Fibroblast of the conjunctiva (primary cell): ENCODE measurements at regions not wholly inside any gene's neighbourhood (a gene's known extent, or its start where the extent isn't known, plus 50 kb on each side); places are given as distances from the start of the nearest gene placed in this dataset.

Experiments used
- DNase-seq: peaks from one replicate; pipeline ENCODE4 v3.0.0-alpha.2; 2010; ENCODE audit warnings: low read depth

- no peak for DNase-seq
These were observed 226.4 kb upstream of the ID2 start for GRCh38 chr2:8455236-8456150.

DNA sequence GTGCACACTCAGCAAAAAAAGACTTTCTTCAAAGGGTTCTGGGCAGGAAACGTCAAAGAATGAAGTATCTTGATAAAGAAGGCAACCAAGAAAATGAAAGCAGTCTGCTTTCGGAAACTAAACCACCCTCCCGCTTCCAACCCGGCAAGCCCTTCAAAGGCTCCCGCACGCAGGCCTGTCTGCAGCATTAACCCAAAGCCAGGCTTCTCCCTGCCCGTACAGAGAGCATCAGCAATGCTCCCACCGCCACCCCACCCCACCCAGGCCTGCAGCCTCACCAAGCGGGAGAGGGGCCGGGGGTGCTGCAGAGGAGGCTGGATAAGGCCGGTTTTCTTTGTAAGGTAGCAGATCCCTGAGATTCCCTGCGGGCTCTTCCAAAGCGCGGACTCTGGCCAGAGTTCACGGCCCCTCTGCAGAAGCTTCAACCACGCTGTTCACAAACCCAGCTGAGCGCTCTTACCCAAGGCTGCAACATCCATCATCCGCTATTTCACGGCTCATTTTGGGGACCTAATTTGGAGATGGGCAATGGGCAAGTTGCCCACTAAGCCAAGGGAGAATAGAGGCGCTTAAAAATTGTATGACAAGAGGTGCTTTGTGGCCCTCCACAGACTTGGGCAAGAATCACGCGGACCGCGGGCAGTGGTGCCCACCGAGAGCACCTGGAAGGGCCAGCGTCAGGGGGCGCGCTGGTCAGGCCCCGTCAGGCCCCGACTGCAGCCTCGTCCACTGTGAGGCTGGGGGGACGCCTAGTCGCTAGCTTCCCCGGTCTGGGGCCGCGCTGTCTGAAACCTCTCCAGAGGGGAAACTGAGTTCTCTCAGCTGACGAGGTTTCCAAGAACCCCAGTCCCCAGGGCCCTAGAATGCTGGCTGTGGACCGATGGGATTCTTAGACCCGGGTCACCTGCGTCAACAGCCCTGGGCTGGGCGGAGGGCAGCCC is 225.4 kb upstream of the ID2 start:
- DNase-seq, result no peak

- no peak for DNase-seq
These were observed 224.8 kb upstream of the ID2 start for GRCh38 chr2:8457092-8457481.

DNA sequence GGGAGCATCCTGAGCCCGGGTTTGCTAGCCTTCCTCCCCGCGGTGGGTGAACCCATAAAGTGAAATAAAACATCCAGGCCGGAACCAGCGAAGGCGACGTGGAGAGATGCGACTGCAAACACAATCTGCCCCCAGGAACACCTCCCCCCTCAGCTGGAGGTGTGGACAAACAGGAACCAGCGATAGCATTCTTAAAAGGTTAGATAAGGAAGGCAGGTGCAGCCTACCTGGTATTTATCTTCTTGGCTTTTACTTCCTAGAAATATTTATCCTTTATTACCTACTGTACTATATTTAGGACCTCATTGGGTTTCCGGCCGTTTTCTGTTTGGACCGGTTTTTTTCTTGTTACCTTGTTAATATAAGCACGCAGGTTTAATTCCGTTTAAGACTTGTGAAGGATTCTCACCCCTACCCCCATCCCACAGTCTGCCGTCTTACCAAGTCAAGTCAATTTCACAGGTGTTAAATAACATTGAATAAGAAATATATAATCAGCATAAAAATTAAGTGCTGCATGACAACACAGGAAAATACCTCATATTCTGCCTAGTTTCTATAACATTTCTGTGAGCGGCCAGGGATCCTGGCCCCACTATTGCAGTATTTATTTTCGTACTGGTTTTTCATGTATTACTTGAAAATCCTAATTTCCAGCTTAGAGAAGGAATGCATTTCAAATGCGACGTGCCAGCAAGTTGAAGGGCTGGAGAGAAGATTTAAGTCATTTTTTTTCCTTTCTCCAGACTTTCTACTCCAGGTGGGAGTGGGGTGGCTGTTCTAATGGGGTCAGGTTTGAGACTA is 224.0 kb upstream of the ID2 start:
- no peak for DNase-seq

GRCh38 chr2:8458503-8459459 is 223.1 kb upstream of the ID2 start:
- DNase-seq, result no peak

GRCh38 chr2:8459474-8459873 is 222.4 kb upstream of the ID2 start:
- no peak for DNase-seq

DNA sequence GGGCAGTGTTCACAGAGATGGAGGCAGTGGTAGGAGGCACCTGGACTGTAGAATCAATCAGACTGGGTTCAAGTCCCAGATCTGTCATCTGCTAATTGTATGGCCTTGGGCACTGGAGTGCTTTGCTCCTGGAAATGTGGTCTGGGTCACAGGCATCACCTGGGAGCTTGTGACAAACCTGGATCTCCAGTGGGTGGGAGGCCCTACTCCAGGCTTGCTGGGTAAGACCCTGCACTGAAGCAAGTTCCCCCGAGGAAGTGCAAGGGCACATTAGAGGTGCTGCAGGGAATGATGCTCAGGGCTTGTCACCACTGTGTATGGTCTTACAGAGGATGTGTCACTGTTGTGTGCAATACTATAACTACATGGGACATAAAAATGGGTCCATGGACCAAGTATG is 220.5 kb upstream of the ID2 start:
- no peak for DNase-seq

GRCh38 chr2:8462280-8462679 is 219.6 kb upstream of the ID2 start:
- no peak for DNase-seq

GRCh38 chr2:8462899-8463648 is 218.8 kb upstream of the ID2 start:
- DNase-seq, result no peak

DNA sequence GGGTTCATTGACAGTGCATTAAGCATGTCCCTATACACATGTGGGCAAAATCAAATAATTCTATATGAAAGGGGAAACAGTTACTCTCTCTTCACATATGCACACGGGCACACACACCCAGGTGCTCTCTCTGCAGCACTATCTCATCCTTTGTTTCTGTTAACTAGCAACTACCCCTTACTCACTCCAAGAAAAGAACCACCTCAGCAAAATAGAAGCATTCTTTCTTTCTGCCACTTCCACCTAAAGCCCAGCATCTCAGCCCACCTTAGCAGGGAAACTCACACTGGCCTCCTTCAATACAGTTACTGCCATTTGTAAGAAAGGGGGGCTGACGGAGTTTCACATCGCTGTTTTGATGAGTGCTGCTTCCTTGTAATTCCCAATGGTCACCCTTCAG is 216.3 kb upstream of the ID2 start:
- no peak for DNase-seq

DNA sequence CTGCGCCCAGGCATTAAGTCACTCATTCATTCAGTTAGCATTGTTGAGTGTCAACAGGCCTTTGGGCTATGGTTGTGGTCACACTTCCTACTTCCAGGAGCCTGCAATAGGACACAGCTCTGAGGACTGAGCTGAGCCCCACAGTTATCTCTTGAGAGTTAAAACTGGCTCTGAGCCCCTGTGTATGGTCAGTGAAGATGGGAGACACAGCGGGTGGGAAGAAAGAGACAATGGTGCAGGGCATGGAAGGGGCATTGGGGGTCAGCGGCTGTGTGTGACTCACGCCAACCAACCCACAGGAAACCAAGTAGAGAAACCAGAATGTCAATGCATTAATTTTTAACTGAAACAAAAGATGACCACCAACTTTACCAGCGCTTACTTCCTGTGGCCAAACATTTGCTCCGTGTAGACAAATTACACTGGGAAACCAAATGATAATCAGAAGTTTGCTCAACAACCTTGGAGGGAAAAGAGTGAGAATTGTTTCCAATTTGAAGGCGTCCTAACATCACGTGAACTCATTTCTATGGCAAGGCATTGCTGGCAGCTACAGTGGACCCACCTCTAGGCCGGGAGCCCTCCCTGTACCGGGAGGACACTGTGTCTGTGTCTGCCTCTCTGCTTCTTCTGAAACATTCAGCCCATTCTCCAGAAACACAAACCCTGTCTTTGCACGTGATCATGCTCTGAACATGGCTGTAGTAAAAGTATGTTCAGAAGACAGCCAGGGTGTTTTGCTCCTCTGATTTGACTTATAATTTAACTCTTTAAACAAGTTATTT is 212.0 kb upstream of the ID2 start:
- no peak for DNase-seq

- DNase-seq, result no peak
These were observed 209.1 kb upstream of the ID2 start for GRCh38 chr2:8472545-8473323.

GRCh38 chr2:8475349-8476031 is 206.4 kb upstream of the ID2 start:
- no peak for DNase-seq

DNA sequence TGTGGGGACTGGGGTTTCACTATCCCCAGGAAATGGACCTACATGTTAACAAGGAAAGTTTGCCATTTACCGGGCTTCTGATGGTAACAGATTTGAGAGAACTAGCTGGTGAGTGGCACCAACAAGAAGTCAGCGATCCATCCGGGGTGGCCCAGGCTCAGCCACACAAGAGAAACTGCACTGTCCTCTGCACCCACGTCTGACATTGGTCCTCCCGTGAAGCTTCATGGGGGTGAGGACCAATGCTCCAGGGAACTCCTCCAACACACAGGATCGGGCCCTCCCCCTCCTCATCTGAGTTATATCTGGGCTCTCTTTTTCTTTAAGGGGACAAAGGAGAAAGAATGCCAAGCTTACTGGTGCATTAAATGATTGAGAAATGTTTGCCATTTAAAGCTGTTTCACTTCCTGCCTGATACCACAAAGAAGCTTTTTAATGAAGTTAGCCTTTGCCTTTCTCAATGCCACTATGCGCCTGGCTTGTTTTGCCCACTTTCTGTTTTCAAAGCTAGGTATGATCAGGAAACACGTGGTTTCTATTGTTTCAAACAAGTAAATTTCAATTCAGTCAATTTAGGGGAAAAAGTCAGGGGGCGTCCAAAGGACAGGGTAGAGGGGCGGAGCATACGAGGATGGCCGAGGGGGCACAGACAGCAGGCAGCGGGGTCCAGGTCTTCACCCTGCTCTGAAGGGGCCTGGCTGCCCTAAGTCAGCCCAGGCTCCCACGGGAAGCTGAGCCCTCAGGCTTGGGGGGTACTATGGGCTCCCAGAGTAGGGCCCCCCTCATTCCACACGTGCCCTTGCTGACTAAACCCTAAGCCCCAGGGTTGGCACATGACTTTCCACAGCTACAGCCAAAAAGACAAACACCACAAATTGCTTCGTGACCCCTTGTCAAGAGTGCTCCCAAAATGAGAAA is 204.0 kb upstream of the ID2 start:
- no peak for DNase-seq

DNA sequence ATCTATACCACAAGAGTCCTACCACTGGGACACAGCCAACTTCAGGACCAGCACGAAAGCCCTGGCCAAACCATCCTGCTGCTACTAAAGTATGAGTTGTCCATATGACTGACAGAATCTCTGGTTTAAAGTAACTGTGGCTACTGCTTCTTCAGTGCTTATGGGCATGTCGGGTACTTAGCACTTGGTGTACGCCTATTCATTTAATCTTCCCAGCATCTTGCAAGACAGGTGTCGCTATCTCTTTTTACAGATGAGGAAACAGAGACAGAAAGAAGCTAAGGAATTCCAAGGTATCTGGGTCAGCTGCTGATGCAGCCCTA is 203.4 kb upstream of the ID2 start:
- DNase-seq, result no peak

- DNase-seq, result no peak
These were observed 202.6 kb upstream of the ID2 start for GRCh38 chr2:8479298-8479697.

DNA sequence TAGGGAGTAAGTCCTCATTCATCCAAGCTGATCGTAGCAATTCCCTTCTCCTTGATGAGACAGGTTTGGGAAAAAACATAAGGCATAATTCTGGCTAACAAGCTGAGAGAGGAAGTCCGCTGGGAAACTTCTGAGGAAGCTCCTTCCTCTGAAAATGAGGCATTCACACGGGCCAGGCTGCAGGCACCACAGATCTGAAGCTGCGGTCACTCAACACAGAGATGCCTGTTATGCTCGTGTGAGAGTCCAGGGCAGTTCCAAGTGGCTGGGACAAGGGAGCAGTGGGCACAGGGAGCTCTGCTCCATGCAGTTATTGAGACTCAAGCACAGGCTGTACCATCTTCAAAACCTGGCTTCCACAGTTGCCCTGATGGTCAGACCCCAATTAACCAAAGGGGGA is 200.9 kb upstream of the ID2 start:
- DNase-seq, result no peak
